HG03565 (cell line): ENCODE measurements at regions not wholly inside any gene's neighbourhood (a gene's known extent, or its start where the extent isn't known, plus 50 kb on each side); places are given as distances from the start of the nearest gene placed in this dataset.
"Not testable (repeated sequence)": the region's sequence is repeated elsewhere in the genome, so short reads cannot be mapped to it uniquely, and the experiment has no call there.

ENCODE experiments used
- ATAC-seq: cut with Tn5 transposase; IDR thresholded peaks from one replicate; pipeline ENCODE4 v1.9.1; 2021; ENCODE audit warnings: mild to moderate bottlenecking, moderate library complexity; ENCODE audit not compliant: unreplicated experiment

DNA sequence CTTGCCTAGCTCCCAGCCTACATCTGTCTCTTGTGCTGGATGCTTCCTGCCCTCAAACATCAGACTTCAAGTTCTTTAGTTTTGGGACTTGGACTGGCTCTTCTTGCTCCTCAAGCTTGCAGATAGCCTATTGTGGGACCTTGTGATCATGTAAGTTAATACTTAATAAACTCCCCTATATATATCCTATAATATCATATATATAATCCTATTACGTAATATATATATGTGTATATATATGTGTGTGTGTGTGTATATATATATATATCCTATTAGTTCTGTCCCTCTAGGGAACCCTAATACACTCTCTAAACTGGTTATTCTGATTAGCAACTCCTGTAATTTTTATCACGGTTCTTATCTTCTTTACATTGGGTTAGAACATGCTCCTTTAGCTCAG, 274.9 kb upstream of the USP25 start:
- not testable (repeated sequence) for ATAC-seq

DNA sequence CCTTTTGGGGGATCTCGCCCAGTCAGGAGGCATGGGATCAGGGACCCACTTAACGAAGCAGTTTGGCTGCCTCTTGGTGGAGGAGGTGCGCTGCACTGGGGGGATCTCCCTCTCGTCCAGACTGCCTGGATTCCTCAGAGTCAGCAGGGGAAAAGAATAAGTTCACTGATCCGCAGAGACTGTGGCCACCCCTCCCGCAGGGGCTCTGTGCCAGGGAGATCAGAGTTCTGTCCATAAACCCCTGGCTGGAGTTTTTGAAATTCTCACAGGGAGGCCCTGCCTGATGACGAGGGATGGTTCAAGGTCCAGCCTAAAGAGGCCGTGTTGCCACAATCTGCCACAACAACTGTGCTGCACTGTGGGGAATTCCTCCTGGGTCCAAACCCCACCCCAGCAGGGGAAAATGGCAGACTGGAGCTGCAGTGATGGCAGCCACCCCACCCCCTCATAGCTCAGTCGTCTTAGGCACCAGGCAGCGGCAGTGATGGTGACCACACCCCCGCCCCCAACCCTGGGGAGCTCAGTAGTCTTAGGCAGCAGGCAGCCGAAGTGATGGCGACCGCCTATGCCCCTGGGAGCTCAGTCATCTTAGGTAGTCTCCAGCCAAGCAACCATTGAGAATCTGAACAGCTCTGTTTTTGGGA, 273.8 kb upstream of the USP25 start:
- no peak for ATAC-seq

DNA sequence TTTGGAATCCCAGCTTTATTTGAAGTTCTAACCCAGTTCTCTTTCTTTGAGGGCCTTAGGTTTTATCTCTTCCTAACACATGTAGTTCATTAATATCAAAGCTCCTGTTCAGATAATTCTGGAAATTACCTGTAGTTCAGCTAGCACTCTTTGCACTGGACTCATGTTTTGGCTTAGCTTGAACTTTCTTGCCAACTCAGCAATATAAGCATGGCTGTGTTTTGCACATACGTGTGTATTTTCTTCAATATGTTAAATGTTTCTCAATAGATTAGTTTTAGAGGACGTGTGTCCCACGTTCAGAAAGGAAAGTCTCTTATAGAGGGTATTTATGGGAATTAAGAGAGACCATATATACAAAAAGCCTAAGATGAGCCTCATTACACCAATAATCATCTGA, 271.8 kb upstream of the USP25 start:
- ATAC-seq = no peak

DNA sequence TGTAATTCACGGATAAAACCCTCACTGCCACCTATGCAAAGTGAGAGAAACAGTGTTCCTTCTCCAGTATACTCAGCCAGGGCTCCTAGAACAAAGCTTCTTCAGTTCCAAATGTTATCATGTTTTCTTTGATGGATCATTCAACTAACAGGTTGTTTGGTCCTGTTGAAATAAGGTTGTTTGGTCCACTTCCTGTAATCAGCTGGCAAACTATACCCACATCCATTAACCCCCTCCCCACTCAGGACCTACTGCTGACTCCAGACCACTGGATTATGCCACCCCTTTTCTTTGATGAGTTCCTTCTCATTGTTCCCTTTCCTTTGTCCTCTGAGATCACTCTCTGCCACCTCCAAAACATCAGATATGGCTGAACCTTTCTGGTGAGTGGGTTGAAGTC, 267.7 kb upstream of the USP25 start:
- ATAC-seq = no peak

DNA sequence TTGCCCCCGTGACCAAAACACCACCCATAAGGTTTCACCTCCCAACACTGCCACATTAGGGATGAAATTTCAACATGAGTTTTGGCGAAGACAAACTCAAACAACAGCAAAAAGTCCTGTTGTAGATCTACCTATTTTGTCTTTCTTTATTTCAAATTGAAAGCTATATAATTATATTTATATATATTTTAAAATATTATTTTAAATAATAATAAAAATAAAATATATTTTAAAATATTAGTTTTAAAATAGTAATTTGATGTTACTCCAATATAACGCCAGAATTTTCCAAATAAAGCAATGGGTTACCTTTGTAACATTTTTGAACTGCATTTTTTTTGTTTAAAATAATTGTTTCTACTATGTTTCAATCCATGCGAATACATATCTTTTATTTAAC, 263.5 kb upstream of the USP25 start:
- no peak for ATAC-seq

DNA sequence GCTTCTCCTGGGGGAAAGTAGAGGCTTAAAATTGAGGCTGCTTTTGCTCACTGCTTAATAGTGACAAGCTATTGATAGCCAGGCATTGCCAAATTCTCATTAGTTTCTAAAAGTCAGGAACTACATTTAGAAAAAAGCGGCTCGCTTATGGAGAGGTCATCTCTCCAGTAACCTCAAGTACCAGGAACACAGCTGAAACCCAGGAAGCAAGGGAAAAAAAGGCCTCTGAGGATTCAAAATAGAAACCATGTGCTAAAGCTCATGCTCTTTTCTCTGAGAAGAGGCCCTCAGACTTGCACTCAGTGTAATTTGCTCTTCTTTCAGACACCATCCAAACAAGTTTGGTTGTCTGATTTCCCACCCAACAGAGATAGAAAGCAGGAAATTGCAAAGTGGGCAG, 261.4 kb upstream of the USP25 start:
- no peak for ATAC-seq

DNA sequence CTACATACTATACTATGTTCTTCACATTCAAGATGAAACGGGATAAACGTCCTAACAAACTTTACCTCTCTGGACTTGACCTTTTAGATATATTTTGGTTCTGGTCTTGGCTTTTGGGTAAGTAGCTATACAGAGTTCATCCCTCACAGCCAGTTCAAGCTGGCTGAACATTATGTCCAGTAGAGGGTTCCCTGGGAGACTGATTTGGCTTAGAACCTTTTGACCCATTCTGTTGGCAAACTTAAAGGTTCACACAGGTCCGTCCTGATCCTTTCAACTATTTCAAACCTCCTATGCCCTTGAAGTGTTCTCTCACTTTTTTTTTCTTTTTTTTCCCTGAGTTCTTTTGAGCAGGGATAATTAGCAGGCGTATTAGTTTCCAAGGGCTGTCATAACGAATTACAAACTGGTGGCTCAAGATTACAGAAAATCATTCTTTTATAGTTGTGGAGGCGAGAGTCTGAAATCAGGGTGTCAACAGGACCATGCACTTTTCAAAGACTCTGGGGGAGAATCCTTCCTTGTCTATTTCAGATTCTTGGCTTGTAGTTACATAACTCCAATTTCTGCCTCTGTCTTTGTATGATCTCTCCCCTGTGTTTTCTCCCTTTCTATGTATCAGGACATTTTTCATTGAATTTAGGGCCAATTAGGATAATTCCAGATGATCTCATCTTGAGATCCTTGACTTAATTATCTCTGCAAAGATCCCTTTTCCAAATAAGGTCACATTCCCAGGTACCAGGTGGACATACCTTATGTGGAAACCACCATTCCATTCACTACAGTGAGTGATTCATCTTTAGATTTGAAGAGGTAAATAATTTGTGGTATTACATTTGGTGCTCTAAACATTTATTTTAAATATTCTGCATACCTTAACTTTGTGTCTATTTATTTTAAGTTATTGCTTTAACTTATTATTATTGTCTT, 257.4 kb upstream of the USP25 start:
- no peak for ATAC-seq

DNA sequence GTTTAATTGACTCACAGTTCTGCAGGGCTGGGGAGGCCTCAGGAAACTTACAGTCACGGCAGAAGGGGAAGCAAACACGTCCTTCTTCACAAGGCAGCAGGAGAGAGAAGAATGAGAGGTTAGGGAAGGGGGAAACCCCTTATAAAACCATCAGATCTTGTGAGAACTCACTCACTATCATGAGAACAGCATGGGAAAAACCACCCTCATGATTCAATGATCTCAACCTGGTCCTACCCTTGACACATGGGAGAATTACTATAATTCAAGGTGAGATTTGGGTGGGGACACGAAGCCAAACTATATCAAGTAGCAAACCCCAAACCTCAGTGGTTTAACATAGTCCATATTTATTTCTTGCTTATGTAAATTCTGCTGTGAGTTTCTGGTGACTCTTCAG, 252.0 kb upstream of the USP25 start:
- ATAC-seq = not testable (repeated sequence)

DNA sequence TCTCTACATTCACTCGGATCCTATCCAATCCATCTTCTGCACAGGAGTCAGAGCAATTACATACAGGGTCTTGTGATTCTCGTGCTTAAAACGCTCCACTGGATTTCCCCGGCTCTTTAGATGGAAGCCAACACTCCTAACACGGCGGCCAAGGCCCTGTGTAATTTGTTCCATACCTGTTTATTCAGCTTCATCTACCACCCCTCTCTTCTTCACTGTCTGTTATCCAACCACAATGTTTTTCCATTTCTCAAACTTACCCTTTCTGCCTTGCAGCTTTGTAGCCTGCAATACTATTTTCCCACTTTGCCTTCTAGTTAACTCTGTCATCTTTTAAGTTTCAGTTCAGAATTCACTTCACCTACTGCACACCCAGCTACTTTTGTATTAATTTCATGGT, 249.6 kb upstream of the USP25 start:
- no peak for ATAC-seq

DNA sequence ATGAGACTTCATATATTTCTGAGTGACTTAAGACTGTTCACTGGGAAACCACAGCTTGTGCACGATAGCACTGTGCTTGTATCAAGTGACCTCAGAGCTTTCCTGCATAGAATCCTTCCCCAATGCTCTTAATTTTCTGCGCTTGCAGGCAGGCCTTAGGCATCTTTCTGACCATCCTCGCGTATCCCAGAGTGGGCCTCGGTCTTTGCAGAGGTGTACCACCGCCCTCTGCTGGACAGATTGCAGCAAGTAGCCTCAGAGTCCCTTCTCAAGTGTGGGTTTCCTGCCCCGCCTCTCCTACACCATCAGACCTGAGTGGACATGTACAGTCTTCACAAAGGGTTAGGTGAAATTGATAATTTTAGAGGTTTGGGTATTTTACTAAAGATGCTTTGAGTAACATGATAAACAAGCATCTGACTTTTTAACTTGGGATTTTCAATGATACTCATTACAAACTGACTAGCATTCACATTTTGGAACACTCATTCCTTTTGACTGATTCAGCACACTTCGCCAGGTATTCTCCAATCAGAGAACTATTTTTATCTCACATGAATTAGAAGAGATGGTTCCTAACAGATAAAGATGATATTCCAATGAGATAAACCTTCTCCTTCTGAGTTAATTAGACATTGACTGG, 246.5 kb upstream of the USP25 start:
- ATAC-seq = peak; percentile 86

DNA sequence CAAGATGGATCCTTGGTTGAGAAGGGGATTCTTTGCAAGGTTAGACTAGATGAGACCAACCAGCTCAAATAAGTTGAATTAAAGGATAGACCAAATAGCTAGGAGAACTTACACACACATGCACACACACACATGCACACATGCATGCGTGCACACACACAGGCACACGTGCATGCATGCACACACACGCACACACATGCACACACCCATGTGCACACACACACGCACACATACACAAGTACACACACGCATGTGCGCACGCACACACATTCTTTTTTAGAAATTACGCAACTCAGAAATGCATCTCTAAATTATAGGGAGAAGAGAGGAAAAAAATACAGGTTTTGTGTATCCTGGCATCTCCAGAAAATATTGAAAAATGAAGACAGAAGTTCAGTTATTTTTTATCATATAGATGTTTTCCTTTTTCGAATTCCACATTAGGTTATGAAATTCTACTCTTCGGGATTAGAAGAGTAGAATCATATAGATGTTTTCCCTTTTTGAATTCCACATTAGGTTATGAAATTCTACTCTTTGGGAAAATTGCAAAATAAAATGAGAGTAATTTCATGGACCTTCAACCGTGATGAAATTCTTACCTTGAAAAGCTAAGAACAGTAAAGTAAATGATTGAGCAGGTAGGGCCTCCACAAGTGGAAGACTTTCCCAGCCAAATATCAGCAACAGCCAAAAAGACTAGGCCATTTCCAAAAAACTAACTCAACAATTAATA, 243.2 kb upstream of the USP25 start:
- ATAC-seq = no peak

DNA sequence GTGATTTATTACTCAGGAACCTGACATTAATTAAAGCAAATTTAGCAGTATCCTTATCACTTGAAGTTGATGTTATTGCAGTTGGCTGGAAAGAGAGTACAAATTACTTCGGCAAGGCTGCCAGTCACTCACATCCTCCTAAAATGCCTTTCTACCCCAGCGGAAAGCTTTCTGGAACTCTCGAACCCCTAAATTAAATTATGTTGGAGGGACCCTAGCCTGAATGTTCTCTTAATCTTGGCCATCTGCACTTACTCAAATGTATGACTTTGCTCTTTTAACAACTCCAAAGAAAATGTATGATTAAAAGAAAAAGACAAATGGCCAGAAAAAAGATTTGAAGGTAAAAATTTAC, 242.6 kb upstream of the USP25 start:
- ATAC-seq = no peak

DNA sequence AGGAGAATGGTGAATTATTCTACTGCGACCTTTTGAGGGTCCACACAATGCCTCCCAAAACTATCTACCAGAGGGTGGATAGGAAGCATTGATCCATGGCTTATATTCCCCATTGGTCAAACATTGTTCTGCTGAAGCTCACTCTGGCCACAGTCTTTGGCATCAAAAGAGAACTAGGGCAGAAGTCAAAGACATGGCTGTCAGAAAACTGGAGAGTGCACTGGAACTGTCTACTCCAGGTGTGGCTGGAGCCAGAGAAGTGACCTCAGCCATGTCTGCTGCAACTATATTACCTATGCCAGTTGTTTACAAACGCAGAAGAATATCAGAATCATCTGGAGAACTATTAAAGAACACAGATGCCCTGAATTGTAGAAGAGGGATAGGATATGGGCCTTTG, 238.7 kb upstream of the USP25 start:
- ATAC-seq = no peak

DNA sequence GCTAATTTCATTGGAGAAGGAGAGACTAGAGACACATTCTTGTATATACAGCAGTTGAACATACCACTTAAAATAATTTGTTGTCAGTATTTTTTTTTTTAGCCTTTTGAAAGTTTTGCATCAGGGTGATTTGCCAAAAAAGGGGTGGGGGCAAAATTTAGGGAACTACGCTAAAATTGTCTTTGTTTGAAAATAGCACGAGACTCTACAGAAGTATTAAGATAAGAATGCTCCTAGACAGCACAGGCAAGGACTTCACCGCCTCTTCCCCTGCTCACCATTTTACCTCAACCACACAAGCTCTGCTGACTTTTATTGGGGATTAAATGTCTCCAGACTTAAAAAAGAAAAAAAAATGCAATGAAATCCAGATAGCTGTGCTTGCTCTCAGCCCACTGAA, 236.1 kb upstream of the USP25 start:
- no peak for ATAC-seq

DNA sequence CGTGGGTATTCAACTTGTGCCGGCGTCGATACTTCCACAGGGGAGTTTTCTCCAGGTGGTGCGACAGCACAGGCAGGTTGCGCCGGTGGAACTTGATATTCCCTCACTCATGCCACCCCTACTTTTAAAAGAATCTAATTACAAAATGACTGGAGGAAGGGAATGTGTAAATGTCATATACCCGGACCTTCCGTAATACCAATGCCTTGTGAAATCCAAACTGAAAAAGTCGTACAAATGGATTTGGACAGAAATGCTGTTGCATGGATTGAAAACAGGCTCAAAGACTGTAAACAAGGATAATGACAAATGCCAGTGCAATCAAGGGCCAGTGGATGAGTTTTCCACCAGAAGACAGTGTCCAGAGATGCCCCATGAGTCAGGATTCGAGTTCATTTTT, 235.3 kb upstream of the USP25 start:
- no peak for ATAC-seq

DNA sequence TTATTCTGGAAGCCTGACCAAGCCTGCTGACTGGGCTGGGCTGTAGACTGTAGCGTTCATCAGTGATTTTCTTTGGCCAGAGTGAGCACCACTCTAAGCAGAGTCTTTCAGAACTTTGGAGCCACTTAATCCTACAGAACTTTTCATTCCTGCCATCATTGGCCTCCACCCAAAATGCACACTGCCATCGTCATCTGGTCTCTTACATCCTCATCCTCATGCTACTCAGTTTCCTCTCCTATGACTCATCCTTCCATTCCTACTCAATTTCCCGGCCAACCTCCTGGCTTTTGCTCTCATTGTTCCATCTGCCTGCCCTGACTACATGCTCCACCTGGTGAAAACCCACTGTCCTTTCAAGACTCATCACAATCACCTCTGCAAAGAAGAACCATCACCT, 233.8 kb upstream of the USP25 start:
- ATAC-seq = no peak

DNA sequence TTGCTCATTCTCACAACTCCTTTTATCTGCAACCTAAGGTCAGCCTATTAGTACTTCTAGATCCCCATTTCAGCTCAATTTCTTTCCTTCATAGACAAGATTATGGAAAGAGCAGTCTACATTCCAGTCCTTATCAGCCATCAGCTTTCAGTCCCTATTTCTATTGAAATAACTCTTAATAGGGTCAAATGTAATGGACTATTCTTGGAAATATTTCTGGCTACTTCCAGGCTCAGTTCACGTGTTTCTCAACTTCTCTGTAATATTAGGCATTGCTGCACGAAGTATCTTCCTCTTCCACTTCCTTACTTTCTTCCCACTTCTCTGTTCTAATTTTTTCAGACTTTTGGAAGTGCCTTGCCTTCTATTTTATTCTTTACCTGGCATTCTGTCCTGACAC, 232.9 kb upstream of the USP25 start:
- ATAC-seq = no peak

DNA sequence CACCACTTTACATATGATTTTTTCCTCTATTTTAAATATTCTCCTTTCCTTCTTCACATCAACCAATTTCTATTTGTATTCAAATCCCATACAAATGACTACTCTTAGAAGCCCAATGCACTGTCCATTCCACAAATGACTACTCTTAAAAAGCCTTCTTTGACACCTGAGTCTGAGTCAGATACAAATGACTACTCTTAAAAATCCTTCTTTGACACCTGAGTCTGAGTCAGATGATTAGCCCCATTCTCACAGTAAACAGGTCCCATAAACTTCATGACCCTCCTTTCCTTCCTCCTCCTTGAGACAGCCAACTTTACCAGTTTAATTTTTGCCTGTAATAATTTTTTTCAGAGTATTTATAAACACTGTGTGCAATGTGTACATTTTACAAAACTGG, 231.3 kb upstream of the USP25 start:
- ATAC-seq = no peak

DNA sequence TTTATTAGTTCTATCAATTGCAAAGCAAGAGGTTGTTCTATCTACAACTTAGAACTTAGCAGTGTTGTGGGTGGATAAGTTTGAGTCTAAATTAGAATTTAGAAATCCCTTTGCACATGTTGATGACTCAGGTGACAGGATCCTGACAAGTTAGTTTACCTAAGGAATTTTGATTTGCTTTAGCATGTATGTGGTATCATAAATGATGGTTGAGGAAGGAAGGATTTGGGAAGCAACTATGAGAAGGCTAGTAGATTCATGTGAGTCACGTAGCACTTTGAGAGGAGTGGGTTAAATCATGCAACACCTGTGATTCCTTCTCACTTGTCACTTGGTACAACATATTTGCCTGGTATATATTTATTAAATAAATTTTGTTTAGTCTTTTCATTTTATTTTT, 223.7 kb upstream of the USP25 start:
- ATAC-seq = no peak

DNA sequence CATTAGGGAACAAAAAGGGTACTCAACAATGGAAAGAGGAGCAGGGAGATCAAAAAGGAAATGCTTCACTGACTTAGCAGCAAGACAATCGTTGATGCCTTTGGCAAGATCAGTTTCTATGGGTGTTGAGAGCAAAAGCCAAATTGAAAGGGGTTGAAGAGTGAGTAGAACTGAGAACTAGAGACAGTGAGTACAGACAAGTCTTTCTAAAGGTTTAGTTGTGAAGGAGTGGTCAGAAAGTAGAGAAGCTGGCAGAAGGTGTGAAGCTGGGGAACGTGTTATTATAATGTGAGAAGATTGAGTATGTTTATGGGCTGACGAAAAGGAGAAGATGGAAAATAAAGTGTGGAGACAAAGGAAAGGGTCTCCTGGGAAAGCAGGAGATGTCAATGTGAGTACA, 221.2 kb upstream of the USP25 start:
- no peak for ATAC-seq
